Stimulated activated CD4-positive, alpha-beta T cell treated with anti-CD3 and anti-CD28 coated beads, TNF-alpha, amount 100 ng/mL, for 1 hour (primary cell): ENCODE measurements at regions not wholly inside any gene's neighbourhood (a gene's known extent, or its start where the extent isn't known, plus 50 kb on each side); places are given as distances from the start of the nearest gene placed in this dataset.

ENCODE experiments used
- DNase-seq, 3 donors: peaks; one replicate each; pipeline ENCODE4 v3.0.0-alpha.2; 2020; ENCODE audit warnings: low read depth in 3 of 3, low spot score in 1 of 3

DNA sequence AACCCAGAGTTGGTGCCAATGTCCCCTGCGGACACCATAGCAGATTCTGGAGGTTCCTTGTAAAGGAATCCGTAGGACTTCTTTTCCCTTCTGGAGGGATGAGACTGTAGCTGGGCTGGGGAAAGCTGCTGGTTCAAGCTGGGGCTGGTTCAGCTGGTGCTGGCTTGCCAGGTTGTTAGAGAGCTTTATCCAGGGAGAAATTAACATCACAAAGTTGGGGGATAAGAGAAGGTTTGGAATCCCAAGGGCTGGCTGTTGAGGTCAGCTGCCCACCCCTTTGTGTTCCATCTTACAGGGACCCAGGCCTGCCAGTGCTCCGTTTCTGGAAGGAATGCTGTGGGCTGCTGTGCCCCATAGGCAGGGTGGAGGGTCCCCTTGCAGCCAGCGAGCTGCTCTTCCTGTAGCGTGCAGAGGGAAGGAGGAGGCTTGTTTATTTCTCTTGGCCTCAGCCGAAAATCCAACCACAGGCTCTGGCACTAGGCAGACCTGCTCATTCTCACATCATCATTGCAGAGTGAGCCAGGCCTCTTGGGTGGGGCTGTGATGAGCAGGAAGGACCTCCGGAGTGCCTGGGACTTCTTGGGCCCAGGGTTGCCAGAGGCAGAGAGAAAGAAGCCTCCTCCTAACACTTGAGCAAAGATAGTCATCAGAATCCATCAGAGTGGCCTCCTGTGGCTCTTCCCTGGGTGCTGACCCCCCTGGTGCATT lies 251.1 kb downstream of the SEC14L1 start:
- DNase-seq, result no peak

DNA sequence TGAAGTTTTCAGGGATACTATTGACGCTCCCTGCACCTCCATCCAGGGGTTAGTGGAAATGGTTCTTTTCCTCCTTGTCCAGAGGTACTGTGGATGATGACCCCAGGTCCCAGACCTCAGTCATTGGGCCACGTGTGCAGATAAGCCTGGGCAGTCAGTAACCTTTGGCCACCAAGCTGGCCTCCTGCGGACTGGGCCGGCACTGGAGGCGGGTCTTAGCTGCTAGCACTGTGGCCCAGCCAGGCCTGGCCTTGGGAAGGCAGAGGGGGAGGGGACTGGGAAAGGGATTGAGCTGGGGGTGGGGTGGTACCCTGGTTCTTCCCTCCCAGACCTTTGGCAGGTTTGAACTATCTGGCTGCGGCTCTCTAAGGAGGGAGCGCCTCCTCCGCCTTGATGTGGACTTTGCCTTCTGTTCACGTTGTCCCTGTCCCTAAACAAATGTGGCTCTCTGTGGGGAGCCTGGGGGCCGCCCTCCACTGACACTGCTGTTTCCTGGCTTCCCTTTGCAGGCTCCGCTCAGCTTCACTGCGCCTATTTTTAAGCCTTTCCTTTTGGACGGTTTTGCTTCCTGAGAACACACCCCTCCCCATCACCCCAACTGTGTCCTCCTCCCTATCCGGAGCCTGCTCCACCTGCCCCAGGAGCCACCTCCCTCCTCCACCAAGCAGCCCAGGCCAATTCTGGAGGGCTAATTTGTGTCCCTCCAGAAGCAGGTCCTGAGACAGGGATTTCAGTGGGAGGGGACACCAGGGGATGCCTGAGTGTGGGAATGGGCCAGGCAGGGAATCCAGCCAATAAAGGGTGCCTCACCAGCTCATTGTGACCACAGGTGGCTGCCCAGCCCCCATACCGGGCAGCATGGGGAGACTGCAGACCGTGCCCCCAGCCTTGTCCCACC lies 251.9 kb downstream of the SEC14L1 start:
- DNase-seq, result no peak

GRCh38 chr17:77393274-77393600 lies 252.5 kb downstream of the SEC14L1 start:
- DNase-seq, result no peak

DNA sequence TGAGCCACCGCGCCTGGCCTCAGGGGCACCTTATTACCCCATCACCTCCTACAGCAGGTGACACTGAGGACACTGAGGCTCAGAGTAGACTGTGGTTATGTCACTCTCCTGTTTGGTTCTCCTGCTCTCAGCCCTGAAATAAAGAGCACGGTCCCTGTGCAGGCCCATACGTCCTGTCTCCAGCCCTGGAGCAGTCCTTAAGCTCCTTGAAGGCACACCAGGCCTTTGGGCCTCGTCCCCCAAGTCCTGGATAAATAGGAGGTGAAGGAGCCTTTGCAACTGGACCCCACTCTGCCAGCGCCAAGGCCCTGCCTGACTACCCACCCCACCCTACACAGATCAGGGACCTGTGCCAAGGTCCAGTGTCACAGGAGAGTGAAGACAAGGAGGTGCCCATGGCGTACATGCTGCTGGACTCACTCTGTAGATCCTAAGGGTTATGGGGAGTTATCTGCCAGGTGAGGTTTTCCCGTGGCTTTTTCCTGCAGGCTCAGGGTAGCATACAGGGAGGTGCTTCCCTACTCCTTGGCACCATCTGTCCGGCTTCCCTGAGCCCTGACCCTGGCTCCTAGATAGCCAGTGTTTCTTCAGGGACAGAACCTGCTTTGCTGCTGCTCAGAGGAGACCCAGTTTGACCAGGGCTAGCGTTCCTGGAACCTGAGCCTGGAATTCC lies 253.2 kb downstream of the SEC14L1 start:
- no peak for DNase-seq

DNA sequence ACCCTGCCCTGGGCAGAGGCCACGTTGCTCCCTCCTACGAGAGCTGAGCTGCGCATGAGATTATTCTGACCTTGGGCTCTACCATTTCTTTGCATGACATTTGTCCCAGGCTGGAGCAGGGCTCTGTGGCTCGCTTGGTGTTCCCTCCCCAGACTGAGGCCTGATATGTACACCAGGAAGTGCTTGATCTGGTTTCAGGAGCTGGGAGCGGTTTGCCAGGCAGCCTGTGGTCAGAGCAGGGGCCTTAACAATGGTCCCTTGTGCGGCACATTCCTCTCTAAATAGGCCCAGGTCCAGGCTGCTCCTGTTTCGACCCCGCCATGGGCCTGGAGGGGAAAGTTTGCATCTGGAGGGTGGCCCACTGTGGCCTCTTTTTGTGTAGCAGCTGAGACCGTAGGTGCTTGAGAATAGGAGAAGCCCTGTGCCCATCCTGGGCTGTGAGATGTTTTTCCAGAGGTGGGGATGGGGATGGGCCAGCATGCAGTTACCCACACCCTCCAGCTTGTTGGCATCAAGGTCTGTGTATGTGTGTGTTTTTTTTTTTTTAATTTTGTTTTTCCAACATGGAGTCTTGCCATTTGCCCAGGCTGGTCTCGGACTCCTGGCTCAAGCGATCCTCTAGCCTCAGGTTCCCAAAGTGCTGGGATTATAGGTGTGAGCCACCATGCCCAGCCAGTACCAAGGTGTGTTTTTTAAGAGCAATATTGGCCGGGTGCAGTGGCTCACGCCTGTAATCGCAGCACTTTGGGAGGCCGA lies 253.9 kb downstream of the SEC14L1 start:
- DNase-seq, result no peak

DNA sequence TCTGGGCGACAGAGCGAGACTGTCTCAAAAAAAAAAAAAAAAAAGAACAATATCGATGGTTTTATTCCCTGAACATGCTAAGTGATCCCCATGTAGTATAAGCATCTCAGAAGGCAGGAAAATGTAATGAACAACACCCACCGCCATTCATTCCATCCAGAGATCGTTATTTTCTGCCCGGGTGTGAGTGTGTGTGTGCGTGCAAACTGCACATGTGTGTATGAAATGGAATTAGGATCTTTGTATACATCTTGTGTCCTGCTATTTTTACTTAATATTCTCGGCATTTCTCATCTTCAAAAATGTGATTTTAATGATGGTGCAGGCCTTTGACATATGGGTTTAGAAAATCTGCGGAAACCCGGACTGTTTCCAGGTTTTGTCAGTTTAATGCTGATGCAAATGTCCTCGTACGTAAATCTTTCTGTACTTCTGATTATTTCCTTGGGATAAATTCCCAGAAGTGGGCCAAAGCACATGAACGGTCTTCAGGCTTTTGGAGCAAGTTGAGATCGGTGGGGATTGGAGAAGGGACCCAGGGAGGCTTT lies 254.8 kb downstream of the SEC14L1 start:
- DNase-seq, result no peak

- DNase-seq, result no peak
Observed at GRCh38 chr17:77396610-77397009, 255.8 kb downstream of the SEC14L1 start.

- no peak for DNase-seq
Observed at GRCh38 chr17:77398274-77398673, 257.5 kb downstream of the SEC14L1 start.

DNA sequence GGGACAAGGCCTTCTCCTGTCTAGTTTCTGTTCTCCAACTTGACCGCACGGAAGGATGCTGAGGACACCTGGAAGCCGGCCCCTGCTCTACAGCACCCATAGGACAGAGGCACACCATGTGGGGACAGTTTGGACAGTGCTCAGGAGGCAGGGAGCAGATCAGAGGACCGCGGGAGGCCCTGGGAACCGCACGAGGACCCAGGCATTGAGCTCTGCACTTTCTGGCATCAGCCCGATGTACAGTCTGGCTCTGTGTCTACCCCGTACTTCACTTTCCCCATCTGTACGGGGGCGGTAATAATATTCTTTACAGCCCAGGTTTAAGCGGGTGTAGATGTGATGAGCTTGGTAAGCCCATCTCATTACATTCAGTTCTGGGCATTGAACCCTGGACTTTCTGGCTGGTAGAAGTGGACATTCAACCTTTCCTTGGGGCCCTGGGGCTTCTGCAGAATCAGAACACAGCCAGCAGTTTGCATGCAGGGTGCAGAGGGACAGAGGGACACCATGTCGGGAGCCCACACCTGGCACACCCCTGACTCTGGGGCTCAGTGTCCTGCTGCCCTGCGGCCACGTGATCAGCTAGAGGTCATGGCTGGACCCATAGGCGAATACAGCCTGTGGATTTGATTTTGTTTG lies 258.7 kb downstream of the SEC14L1 start:
- no peak for DNase-seq

GRCh38 chr17:77400445-77400870 lies 259.7 kb downstream of the SEC14L1 start:
- peak; percentile 46 to 71 (median 57) for DNase-seq

GRCh38 chr17:77402159-77402731 lies 261.5 kb downstream of the SEC14L1 start:
- DNase-seq, result no peak

DNA sequence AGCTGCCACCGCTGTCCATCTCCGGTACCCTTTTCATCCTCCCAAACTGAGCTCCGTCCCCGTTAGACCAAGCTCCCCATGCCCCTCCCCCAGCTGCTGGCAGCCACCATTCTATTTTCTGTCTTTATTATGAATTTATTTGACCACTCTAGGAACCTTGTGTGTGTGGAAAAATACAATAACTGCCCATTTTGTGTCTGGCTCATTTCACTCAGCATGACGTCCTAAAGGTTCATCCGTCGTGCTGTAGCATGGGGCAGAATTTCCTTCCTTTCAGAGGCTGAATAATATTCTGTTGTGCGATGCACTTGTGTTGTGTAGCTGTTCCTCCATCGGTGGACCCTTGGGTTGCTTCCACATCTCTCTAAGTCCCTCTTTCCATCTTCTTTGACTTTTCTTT lies 263.1 kb downstream of the SEC14L1 start:
- no peak for DNase-seq

DNA sequence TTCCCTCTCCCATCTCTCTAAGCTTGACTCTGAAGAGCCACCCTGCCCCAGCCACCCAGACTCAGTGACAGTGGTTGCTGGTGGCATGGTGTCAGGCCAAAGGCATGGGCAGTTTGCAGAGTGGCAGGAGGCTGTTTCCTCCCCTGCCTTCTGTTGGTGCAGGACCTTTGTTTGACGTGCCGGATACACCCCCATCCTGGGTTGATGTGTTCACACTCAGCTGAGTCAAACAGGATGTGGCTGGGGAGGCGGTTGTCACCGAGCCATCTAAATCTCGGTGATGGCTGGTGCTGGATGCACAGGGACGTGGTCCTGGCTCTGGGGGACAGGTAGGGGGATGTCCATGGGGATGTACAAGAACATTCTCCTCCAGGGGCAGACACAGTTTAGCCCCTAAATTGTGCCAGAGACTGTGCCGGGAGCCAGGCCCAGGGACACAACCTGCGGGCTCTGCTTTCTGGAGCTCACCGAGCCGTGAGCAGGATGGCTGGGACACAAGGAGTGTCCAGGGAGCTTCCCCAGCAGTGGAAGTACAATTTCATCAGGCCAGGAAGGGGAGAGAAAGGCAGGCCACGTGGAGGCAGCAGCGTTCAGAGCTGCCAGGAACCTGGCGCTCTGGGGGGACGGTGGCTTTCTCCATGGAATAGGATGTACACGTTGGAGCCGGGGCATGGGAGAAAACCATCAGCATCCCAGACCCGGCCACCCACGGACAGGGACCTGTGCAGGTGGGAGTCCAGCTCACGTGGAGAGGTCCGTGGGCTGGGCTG lies 264.2 kb downstream of the SEC14L1 start:
- DNase-seq, result peak; percentile 53 to 70 (median 62)

DNA sequence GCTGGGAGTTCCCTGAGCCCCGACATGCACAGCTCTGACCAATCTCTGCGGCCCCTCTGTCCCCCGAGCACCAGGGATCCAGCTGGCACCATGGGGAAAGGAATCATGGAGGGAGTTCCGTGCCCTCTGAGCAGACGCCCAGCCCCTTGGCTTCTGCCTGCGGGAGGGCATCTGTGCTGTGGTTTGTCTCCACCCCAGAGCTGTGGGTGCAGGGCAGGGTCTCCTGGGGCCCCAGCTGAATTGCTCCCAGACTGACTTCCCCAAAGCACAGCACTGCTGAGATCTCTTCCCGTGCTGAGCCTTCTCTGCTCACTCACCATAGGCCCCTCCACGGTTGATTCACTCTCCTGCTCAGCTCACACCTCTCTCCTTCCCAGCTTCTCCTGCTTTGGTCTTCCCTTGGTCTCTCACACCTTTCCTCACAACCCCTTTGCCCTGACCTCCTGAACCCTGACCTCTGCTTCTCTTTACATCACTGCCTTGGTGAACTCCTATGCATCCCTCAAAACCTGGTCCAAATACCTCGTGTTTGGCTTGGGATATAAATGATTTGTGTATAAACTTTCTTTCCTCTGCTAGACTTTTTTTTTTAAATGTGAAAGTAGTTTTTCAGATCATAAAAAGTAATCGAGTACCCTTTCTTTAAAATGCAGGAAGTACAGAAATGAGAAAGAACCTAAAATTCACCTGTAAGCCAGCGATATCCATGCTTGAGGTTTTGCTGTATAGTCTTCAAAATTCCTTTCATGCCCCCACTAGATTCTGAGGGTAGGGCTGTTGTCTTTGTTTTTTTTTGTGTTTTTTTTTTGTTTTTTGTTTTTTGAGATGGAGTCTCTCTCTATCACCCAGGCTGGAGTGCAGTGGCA lies 265.3 kb downstream of the SEC14L1 start:
- DNase-seq, result no peak

DNA sequence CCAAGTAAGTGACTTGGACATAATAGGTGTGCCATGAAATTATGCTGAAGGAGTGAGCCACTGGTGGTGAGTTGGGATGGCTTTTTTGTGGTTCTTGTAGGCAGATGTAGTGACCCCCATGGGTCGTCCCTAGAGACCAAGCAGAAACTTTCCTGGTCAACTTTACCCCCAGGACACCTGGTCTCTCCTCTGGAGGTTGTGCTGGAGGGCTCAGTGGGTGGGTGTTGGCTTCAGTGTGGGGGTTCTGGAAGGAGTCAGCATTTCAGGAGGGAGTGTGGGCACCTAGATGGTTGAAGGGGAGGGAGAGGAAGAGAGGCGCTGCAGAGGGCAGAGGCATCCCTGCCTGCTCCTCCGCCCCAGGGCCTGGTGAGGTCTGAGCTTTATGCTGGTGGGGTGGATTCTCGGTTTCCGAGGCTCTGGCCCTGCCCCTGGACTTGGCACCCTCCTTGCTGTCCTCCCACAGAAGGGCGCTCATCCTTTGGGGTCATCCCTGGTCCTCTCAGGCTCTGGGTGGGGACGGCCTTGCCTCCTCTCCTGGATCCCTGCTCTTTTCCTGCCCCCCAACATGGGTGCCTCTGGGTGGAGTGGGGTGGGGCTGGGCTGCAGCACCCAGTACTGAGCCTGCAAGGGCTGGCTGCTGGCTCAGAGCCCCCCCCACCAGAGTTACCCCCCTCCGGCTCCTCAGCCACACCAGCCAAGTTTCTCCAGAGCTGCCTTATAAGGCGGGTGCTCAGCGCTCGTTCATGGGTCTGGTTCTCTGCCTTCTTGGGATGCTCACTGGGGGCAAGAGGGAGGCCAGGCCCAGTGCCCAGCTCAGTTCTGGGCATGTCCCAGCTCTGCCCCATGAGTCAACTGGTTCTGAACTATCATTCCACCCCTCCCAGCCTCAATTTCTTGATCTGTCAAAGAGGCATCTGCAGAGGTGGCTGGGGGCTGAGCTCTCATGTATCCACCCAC lies 266.8 kb downstream of the SEC14L1 start:
- no peak for DNase-seq

GRCh38 chr17:77408284-77408683 lies 267.5 kb downstream of the SEC14L1 start:
- DNase-seq, result no peak
